DMS153 treated with DMSO at 0.1 percent for 48 hours (cell line): ENCODE measurements at regions not wholly inside any gene's neighbourhood (a gene's known extent, or its start where the extent isn't known, plus 50 kb on each side); places are given as distances from the start of the nearest gene placed in this dataset.
"Not testable (repeated sequence)": the region's sequence is repeated elsewhere in the genome, so short reads cannot be mapped to it uniquely, and the experiment has no call there.

Source experiments
- DNase-seq: peaks from one replicate; lab custom pipeline; 2025; ENCODE audit not compliant: unreplicated experiment; lab: John Stamatoyannopoulos, UW

- no peak for DNase-seq
Measured at GRCh38 chr20:23299673-23300050, 50.9 kb upstream of the NXT1 start.

DNA sequence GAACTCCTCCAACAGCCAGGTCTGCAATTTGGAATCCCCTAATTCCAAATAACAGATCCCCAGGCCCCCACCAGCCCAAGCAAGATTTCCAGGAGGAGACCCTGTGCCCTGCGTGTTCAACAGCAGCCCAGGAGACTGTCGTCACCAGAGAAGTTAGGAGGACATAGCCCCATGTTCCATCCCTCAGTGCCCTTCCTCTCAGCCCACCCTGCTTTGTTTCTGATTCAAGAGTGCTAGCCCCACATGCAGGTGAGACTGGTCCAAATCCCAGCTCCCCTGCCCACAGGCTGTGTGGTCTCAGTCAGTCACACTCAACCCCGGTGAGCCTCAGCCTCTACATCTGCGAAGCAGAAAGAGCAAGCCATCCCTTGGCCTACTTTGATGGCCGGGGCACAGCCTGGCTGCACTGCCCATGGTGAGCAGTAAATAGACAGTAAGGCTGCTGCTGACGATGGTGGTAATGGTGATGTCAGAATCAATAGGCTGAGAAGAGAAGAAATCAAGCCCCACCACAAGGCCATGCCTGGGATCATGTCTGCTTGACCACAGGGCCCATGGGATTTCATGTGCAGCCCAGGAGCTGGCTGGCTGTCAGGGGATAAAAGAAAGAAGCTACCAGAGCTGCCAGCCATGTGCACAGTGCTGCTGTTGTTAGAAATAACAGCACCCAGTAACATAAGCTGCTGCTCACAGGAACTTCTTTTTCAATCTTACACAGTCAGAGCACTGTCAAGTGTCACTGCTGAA is 51.5 kb upstream of the NXT1 start:
- no peak for DNase-seq

DNA sequence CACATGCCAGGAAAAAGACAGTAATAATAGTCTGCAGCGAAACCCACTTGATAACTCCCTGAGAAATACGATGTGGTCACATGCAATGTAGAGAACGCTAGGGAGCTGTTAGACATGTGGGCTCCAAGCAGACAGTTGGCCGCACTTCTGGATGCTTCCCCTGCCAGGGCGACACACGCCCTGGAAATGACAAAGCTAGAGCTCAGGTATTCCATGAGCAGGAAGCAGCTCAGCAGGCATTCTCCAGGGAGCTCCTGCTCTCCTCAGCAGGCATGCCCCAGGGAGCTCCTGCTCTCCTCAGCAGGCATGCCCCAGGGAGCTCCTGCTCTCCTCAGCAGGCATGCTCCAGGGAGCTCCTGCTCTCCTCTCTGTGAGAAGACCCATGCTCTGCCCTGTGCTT is 52.4 kb upstream of the NXT1 start:
- DNase-seq, result no peak

DNA sequence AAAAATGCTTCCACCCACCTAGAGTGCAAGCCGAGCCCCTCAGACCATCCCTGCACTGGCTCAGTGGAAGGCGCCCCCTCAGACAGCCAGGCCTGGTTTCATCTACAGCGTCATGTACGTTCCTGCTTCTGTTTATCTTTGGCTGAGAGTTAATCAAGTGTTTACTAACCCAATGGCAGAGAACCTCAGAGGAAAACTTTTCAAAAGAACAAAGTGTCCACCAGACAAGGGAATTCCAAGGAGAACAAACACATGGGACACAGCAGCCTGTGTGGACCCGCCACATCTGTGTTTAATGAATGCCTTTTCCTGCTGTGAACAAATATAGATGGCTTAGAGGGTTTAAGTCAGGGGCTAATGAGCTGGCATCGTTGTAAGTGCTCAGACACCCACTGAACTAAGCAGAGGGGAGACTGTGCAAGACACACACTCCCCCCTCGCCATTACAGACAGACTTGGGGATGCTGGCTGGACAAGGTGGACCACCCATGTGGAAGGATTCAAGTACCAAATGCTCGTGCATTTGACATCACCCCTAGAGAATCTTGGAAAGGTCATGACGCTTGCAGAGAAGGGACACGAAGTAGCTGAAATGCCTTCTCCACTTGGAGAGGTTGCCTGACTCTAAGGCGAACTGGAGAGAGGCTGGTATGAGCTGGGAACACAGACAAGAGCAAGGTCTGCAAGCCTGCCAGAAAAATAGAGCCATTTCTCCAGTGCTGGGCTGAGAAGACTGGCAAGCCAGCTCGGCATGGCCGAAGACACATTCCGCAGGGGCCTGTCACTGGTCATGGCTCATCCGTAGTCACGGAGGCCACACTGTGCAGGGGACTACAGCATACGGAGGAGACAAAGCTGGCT is 53.5 kb upstream of the NXT1 start:
- DNase-seq, result no peak

DNA sequence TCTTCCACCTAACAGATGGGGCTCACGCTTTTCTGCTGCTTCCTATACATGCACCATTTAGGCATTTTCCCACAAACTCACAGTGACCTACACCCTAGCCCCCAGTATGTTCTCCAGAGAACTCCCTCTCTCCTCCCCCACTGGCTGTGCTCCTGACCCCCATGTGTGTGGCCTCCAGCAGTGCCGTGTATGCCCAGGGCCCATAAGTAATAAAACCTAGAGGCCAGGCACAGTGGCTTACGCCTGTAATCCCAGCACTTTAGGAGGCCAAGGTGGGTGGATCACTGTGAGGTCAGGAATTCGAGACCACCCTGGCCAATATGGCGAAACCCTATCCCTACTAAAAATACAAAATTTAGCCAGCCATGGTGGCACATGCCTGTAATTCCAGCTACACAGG is 54.7 kb upstream of the NXT1 start:
- no peak for DNase-seq

DNA sequence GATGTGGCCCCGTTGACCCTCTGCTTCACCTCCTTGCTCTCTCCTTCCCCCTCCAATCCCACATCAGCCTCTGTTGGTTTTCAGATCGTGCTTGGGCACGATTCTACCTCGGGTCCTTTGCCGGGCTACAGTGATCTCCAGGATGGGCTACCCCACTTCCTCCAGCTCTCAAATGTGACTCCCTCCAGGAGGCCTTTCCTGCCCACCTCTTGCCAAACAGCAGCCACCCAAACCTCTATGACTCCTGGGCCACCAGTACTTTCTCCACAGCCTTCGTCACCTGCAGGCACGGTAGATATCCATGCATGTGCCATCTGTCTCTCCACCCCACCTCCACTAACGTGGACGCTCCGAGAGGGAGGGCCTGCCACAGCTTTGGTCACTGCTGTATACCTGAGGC is 55.9 kb upstream of the NXT1 start:
- no peak for DNase-seq

- no peak for DNase-seq
Measured at GRCh38 chr20:23294166-23294565, 56.4 kb upstream of the NXT1 start.

DNA sequence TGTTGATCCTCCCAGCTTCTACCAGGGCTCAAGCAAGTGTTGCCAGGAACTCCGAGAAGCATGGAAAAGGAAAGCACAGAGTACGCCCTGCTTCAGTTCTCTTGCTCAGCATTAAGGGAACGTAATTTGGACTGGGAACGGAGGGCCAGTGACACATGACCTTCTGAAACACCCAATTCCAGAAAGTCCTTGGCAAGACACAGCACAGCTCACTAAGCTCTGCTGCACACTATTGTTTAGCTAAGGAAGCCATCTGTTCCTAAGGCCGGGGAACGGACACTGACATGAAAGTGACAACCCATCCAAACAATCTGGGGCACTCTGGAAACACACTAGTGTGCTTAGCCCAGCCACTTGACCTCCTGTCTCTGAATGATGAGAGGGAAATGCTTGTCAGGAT is 56.9 kb upstream of the NXT1 start:
- DNase-seq, result no peak

DNA sequence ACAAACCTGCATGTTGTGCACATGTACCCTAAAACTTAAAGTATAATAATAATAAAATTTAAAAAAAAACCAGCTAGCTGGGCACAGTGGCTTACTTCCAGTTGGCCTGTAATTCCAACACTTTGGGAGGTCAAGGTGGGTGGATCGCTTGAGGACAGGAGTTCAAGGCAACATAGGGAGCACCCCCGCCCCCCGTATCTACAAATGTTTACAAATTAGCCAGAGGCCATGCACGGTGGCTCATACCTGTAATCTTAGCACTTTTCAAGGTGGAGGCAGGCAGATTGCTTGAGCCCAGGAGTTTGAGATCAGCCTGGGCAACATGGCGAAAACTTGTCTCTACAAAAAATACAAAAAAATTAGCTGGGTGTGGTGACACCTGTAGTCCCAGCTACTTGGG is 58.3 kb upstream of the NXT1 start:
- not testable (repeated sequence) for DNase-seq

GRCh38 chr20:23291575-23292240 is 58.9 kb upstream of the NXT1 start:
- no peak for DNase-seq

DNA sequence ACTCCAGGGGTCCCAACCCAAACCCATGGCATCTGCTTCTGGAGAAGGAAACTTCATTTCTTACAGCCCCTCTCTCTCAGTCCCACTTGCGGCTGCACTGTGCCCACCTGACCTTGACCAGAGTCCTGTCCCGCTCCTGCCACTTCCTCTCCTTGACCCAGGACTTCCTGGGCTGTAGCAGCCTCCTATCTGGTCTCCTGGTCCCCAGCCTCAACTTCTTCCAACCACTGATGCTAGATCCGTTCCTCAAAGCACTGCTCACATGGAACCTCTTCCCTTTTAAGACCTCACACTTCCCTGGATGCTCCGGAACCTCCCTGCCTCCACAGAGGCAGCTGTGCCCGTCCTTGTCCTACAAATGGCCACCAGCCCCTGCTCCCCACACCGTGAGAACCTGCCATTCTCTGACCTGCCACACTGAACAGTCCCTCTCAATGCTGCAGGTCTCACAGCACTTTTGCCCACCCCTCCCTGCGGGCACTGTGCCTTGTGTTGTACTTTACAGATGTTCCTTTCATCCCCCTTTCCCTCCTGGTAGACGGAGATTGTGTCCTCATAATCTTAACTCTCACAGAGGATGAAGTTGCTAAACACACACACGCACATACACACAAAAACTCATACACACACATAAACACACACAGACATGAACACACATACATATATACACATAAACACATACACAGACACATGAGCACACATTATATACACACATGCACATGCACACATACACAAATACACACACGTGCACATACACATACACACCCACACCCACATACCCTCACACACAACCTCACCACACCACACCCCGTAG is 59.6 kb upstream of the NXT1 start:
- no peak for DNase-seq

DNA sequence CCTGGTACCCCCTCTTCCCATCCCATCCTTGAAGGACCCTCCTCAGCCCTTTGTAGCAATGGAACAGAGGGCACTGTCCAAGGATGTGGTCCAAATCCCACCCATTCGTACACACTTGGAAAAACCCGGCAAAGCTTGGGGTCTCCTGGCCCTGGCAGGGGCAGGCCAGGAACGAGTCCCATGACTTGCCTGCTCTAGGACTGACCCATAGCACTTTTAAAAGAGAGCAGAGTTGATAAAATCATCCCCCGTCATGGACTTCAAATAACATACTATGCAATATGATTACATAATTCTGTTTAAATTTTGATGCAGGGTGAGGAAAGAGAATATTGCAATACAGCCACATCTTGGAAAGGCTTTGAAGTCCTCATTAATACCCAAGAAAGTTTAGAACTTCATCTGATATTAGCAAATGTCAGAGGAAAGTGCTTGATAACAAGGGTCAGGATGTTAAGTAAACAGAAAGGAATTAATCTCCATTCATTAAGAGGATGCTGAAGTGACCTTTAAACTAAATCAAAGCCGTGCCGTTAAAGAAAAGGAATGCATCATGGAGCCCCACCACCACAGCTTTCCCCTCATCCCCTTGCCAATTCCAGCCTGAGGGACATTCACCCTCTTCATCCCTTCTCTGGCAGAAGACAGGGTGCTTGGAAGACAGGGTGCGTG is 60.7 kb upstream of the NXT1 start:
- DNase-seq, result no peak

DNA sequence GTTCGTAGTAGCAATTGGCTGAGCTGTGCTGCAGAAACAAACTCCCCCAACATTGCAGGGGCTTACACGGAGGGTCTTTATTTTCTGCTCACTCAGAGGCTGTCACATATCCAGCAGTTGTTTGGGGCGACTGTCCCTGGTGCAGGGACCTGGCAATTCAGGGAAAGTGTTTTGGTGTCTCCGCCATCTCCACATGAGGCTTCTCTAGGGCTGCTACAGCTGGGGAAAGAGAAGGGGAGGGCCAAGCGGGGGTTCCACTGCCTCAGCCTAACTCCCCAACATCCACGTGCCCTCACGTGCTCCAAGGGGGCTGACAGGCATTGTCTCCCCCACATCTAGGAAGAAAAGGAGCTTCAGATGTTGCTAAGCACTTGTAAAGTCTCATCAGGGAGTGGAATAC is 61.3 kb upstream of the NXT1 start:
- no peak for DNase-seq

DNA sequence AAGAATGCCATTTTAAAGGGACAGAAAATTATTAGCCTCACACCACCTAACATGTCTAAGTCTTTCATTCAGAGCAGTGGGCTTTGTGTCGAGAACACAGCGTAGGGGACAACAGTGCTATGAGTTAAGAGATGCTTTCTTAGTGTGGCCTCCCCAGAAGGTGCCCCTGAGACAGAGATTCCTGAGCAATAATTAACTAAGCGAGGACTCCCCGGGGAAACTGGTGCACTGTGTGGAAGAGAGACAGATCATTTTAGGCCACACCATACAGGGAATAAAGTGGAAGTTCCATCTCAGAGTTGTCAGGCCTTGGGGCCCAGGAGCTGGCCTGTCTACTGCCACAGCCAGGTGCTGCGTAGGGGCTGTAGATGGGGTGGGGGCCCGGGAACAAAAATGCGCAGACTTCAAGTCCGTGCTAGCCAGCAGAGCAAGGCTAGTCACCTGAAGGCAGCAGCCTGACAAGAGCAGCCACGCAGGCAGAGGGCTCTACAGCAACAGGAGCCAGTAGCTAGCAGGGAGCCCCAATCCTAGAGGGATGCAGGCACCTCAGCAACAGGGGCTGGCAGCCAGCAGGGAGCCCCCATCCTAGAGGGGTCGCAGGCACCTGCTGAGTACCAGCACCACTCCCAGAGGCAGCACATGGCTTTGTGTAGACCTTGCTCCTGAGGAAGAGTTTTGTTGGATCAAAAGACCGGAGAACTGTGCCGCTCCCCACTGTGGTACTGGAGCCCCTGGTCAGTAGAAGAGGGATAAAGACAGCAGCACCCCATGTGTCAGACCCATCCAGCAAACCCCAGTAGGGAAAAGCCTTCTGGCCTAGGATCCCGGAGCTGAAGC is 63.0 kb upstream of the NXT1 start:
- DNase-seq, result no peak

DNA sequence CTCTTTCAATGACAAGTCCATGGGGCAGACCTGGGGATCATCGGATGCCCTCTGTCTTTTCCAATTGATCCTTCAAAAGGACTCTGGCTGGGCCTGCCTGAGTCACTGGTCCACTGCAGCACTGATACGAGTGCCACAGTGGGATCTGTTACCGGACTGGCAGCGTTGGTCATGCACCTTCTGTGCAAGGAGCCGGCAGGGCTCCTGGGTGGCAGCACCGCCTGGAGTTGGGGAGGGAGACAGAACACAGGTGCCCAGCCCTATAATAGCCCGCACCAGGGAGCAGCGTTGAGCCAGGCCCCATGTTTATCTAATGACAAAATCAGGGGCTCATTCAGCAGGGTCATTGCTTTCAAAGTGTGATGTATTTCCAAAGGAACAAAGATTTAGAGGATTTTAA is 64.2 kb upstream of the NXT1 start:
- no peak for DNase-seq

GRCh38 chr20:23285536-23285935 is 65.1 kb upstream of the NXT1 start:
- DNase-seq, result no peak

DNA sequence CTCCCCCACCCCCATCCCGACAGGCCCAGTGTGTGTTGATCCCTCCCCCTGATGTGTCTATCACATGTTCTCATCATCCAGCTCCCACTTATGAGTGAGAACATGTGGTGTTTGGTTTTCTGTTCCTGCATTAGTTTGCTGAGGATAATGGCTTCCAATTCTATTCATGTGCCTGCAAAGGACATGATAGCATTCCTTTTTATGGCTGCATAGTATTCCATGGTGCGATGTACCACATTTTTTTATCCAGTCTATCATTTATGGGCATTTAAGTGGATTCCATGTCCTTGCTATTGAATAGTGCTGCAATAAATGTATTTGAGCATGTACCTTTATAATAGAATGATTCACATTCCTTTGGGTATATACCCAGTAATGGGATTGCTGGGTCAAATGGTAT is 66.6 kb upstream of the NXT1 start:
- no peak for DNase-seq

DNA sequence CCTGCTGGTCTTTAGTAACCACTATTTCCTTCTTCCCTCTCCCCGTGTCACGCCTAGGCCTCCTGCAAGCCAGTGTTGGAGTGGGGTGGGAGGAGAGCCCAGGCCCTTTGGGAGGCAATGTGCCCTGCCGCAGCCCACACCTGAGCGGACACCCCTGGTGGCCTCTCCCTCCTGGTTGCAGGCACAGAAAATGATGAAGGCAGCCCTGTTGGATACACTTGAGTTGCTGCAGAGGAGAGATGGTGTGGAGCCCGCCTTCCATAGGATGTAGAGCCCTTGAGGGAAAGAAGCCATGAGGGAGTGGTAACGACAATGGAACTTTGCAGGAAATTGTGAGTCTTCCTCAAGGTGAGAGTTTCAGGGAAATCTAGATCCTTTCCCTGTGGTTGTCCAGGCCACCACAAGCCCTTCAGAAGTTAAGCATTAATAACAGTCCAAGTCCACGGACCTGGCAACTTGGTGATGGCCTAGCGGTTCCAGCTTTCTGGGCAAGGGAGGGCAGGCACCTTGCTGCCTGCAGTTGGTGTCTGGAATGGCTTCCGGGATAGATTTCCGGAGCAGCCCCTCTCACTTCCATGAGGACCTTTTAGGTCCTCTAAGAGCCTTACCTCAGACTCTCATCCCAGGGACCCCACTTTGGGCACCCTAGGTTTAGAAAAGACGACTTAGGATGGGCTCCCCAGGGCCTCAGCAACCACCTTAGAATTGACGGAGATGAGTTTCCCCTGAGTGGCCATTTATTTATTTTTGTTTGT is 67.3 kb upstream of the NXT1 start:
- no peak for DNase-seq

- no peak for DNase-seq
Measured at GRCh38 chr20:23282546-23282945, 68.0 kb upstream of the NXT1 start.
